DND-41 (cell line): ENCODE measurements at regions not wholly inside any gene's neighbourhood (a gene's known extent, or its start where the extent isn't known, plus 50 kb on each side); places are given as distances from the start of the nearest gene placed in this dataset.

Source experiments
- CTCF ChIP-seq: IDR thresholded peaks from 2 replicates; pipeline ENCODE4 v1.5.1; 2012; ENCODE audit warnings: borderline replicate concordance, low read length, moderate library complexity, mild to moderate bottlenecking; ENCODE audit not compliant: poor library complexity, severe bottlenecking; ENCODE audit errors: extremely low read depth
- EZH2 ChIP-seq: IDR thresholded peaks from 3 replicates; pipeline ENCODE4 v1.6.1; 2012; ENCODE audit warnings: borderline replicate concordance, low read depth, mild to moderate bottlenecking, moderate library complexity, low read length, inconsistent platforms; ENCODE audit not compliant: severe bottlenecking

- TF ChIP-seq CTCF (no peak), EZH2 (no peak)
These were observed 56.0 kb upstream of the PCAT7 start for GRCh38 chr9:94498801-94499453.
